Neural cell (in vitro differentiated cells): ENCODE measurements at regions not wholly inside any gene's neighbourhood (a gene's known extent, or its start where the extent isn't known, plus 50 kb on each side); places are given as distances from the start of the nearest gene placed in this dataset.

Experiments used
- EP300 ChIP-seq: fragments of 450-650 bp; conservative IDR thresholded peaks from 2 replicates; pipeline ENCODE4 v1.6.1; 2014; ENCODE audit warnings: antibody characterized with exemption, mild to moderate bottlenecking, moderate library complexity; ENCODE audit not compliant: poor library complexity, severe bottlenecking
- EZH2 ChIP-seq: fragments of 200-600, 300-800 bp; shearing (Covaris generic), sonication (generic); IDR thresholded peaks from 2 replicates; pipeline ENCODE4 v1.6.1; 2014; ENCODE audit warnings: antibody characterized with exemption, low read length, borderline replicate concordance, mild to moderate bottlenecking; ENCODE audit not compliant: insufficient read depth, poor library complexity, severe bottlenecking
- MXI1 ChIP-seq: fragments of 450-650 bp; conservative IDR thresholded peaks from 2 replicates; pipeline ENCODE4 v1.6.1; 2014; ENCODE audit warnings: antibody characterized with exemption, mild to moderate bottlenecking; ENCODE audit not compliant: poor library complexity, severe bottlenecking
- POLR2AphosphoS5 ChIP-seq: IDR thresholded peaks from 2 replicates; pipeline ENCODE4 v1.6.1; 2012
- RAD21 ChIP-seq: fragments of 450-650 bp; conservative IDR thresholded peaks from 2 replicates; pipeline ENCODE4 v1.6.1; 2014; ENCODE audit warnings: antibody characterized with exemption, mild to moderate bottlenecking, moderate library complexity
- SMC3 ChIP-seq: fragments of 450-650 bp; conservative IDR thresholded peaks from 2 replicates; pipeline ENCODE4 v1.6.1; 2014; ENCODE audit warnings: antibody characterized with exemption, mild to moderate bottlenecking, moderate library complexity; ENCODE audit not compliant: poor library complexity
- TAF1 ChIP-seq: IDR thresholded peaks from 2 replicates; pipeline ENCODE4 v1.6.1; 2012; ENCODE audit warnings: low read depth
- TF ChIP-seq, protein P1 (sequence below): IDR thresholded peaks from 2 replicates; pipeline ENCODE4 v1.6.1; 2012; ENCODE audit warnings: borderline replicate concordance
- TF ChIP-seq, protein P2 (sequence below): fragments of 450-650 bp; IDR thresholded peaks from 2 replicates; pipeline ENCODE4 v1.5.1; 2014; ENCODE audit warnings: antibody characterized with exemption, mild to moderate bottlenecking, moderate library complexity; ENCODE audit not compliant: poor library complexity, severe bottlenecking

DNA sequence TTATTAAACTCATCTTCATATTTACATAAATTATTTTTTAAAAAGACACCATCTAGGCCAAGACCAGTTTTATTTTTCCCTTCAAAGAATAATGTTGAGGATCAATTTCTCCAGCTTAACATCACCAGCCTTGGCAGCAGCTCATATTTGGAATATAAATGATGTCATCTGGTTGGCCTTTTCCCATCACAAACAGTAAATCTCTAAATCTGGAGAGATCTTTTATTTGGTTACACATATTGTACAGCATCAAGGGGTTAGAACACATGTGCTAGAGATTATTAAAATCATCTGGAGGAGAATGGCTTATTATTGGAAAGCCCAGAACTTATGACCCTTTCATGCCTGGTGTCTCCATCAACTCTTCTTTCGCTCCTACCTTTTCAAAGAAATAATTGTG is 508.8 kb downstream of the PLPP3 start:
- TF ChIP-seq, protein P1, sequence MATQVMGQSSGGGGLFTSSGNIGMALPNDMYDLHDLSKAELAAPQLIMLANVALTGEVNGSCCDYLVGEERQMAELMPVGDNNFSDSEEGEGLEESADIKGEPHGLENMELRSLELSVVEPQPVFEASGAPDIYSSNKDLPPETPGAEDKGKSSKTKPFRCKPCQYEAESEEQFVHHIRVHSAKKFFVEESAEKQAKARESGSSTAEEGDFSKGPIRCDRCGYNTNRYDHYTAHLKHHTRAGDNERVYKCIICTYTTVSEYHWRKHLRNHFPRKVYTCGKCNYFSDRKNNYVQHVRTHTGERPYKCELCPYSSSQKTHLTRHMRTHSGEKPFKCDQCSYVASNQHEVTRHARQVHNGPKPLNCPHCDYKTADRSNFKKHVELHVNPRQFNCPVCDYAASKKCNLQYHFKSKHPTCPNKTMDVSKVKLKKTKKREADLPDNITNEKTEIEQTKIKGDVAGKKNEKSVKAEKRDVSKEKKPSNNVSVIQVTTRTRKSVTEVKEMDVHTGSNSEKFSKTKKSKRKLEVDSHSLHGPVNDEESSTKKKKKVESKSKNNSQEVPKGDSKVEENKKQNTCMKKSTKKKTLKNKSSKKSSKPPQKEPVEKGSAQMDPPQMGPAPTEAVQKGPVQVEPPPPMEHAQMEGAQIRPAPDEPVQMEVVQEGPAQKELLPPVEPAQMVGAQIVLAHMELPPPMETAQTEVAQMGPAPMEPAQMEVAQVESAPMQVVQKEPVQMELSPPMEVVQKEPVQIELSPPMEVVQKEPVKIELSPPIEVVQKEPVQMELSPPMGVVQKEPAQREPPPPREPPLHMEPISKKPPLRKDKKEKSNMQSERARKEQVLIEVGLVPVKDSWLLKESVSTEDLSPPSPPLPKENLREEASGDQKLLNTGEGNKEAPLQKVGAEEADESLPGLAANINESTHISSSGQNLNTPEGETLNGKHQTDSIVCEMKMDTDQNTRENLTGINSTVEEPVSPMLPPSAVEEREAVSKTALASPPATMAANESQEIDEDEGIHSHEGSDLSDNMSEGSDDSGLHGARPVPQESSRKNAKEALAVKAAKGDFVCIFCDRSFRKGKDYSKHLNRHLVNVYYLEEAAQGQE = no peak
- TF ChIP-seq EZH2 = no peak
- TF ChIP-seq, protein P2, sequence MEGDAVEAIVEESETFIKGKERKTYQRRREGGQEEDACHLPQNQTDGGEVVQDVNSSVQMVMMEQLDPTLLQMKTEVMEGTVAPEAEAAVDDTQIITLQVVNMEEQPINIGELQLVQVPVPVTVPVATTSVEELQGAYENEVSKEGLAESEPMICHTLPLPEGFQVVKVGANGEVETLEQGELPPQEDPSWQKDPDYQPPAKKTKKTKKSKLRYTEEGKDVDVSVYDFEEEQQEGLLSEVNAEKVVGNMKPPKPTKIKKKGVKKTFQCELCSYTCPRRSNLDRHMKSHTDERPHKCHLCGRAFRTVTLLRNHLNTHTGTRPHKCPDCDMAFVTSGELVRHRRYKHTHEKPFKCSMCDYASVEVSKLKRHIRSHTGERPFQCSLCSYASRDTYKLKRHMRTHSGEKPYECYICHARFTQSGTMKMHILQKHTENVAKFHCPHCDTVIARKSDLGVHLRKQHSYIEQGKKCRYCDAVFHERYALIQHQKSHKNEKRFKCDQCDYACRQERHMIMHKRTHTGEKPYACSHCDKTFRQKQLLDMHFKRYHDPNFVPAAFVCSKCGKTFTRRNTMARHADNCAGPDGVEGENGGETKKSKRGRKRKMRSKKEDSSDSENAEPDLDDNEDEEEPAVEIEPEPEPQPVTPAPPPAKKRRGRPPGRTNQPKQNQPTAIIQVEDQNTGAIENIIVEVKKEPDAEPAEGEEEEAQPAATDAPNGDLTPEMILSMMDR = no peak
- no peak for TF ChIP-seq RAD21
- TF ChIP-seq POLR2AphosphoS5 = no peak
- TF ChIP-seq SMC3 = no peak
- TF ChIP-seq EP300 = no peak
- no peak for TF ChIP-seq TAF1
- no peak for TF ChIP-seq MXI1
